ENCODE measurements at regions not wholly inside any gene's neighbourhood (a gene's known extent, or its start where the extent isn't known, plus 50 kb on each side); places are given as distances from the start of the nearest gene placed in this dataset.

- no peak for DNase-seq
- TF ChIP-seq CTCF (IDR thresholded peaks at IDR 0.05) = no peak
- H3K36me3 ChIP-seq = no peaks in the 10 kb centered on the region
- no peak overlapping the region for H3K9ac ChIP-seq (ENCODE audit: low read depth in 2 of 2, low read length in 2 of 2)
- H3K9me3 ChIP-seq = no peaks in the 10 kb centered on the region
- H3K4me3 ChIP-seq = no peak overlapping the region
- H3K27me3 ChIP-seq = no peaks in the 10 kb centered on the region
- no peak overlapping the region for H3K27ac ChIP-seq
- intact Hi-C loops (cut with DNase I) = no loop called here
- no peaks in the 10 kb centered on the region for H3K4me1 ChIP-seq
Measured at GRCh38 chr12:91870872-91871707, 274.6 kb downstream of the BTG1 start.

GRCh38 chr12:91868054-91868453, 277.6 kb downstream of the BTG1 start:
- Histone ChIP-seq H3K27ac (no peak overlapping the region), H3K36me3 (no peaks in the 10 kb centered on the region), H3K27me3 (no peaks in the 10 kb centered on the region), H3K4me3 (no peak overlapping the region), H3K9ac (ENCODE audit: low read depth in 2 of 2, low read length in 2 of 2) (no peak overlapping the region), H3K9me3 (no peaks in the 10 kb centered on the region), H3K4me1 (no peaks in the 10 kb centered on the region)
- intact Hi-C loops (cut with DNase I) = no loop called here
- TF ChIP-seq CTCF (IDR thresholded peaks at IDR 0.05) = no peak
- no peak for DNase-seq

GRCh38 chr12:91866566-91866965, 279.1 kb downstream of the BTG1 start:
- H3K9ac ChIP-seq (ENCODE audit: low read depth in 2 of 2, low read length in 2 of 2) = no peak overlapping the region
- no peaks in the 10 kb centered on the region for H3K36me3 ChIP-seq
- intact Hi-C loops (cut with DNase I) = no loop called here
- H3K9me3 ChIP-seq = no peaks in the 10 kb centered on the region
- H3K27ac ChIP-seq = no peak overlapping the region
- no peak for TF ChIP-seq CTCF (IDR thresholded peaks at IDR 0.05)
- H3K27me3 ChIP-seq = no peaks in the 10 kb centered on the region
- no peak for DNase-seq
- H3K4me1 ChIP-seq = no peaks in the 10 kb centered on the region
- no peak overlapping the region for H3K4me3 ChIP-seq

GRCh38 chr12:91863702-91864101, 281.9 kb downstream of the BTG1 start:
- DNase-seq = no peak
- Histone ChIP-seq H3K4me3 (no peak overlapping the region), H3K36me3 (no peaks in the 10 kb centered on the region), H3K27ac (no peak overlapping the region), H3K9ac (ENCODE audit: low read depth in 2 of 2, low read length in 2 of 2) (no peak overlapping the region), H3K9me3 (no peaks in the 10 kb centered on the region), H3K4me1 (no peaks in the 10 kb centered on the region), H3K27me3 (no peaks in the 10 kb centered on the region)
- TF ChIP-seq CTCF (IDR thresholded peaks at IDR 0.05) = no peak
- intact Hi-C loops (cut with DNase I) = no loop called here

GRCh38 chr12:91861554-91861953, 284.1 kb downstream of the BTG1 start:
- no peak overlapping the region for H3K9ac ChIP-seq (ENCODE audit: low read depth in 2 of 2, low read length in 2 of 2)
- no peak for TF ChIP-seq CTCF (IDR thresholded peaks at IDR 0.05)
- no peaks in the 10 kb centered on the region for H3K27me3 ChIP-seq
- no peak overlapping the region for H3K4me3 ChIP-seq
- H3K36me3 ChIP-seq = no peaks in the 10 kb centered on the region
- no peaks in the 10 kb centered on the region for H3K9me3 ChIP-seq
- intact Hi-C loops (cut with DNase I) = no loop called here
- no peak overlapping the region for H3K27ac ChIP-seq
- no peaks in the 10 kb centered on the region for H3K4me1 ChIP-seq
- DNase-seq = no peak

Data from colonic mucosa (tissue), 4 donors.